HCT116 (cell line): ENCODE measurements at regions not wholly inside any gene's neighbourhood (a gene's known extent, or its start where the extent isn't known, plus 50 kb on each side); places are given as distances from the start of the nearest gene placed in this dataset.

ENCODE experiments used
- ATAC-seq: fragments of 200-7000 bp; cut with Tn5 transposase; 2 replicates; pipeline ENCODE4 v1.9.1; 2020; ENCODE audit warnings: mild to moderate bottlenecking, moderate library complexity
- BruUV-seq: library from RNA; stranded (reverse); fragments of 400-500 nt; replicated peaks from 2 replicates; lab custom pipeline; 2021; lab: Mats Ljungman, UMichigan
- CTCF ChIA-PET: fragments of 300-600 bp; sonication (Branson Sonifier 250); formaldehyde crosslinking; loops from one replicate; lab custom pipeline; 2021; ENCODE audit warnings: antibody characterized with exemption; lab: Charles Lee
- POLR2A ChIA-PET: fragments of 300-600, 350-600 bp; sonication (Branson Sonifier 250); formaldehyde crosslinking; loops from one replicate; lab custom pipeline; 2021; ENCODE audit warnings: antibody characterized with exemption; lab: Charles Lee
- RAD21 ChIA-PET, 2 experiments: fragments of 300-600 bp; sonication (Branson Sonifier 250); formaldehyde crosslinking; loops; one replicate each; lab custom pipeline; 2023; ENCODE audit warnings: low total read pairs in 2 of 2; ENCODE audit not compliant: uncharacterized antibody in 2 of 2, unreplicated experiment in 2 of 2, low non-redundant PET in 1 of 2; lab: Charles Lee
- DNase-seq: peaks from one replicate; pipeline ENCODE4 v3.0.0-alpha.2; 2010; ENCODE audit warnings: low read depth, low spot score
- H2AFZ ChIP-seq: fragments of 200-600 bp; shearing (Covaris generic), sonication (generic); 2 replicates; pipeline ENCODE4 v1.6.1; 2017; ENCODE audit warnings: low read depth, mixed run types, mixed read lengths, antibody characterized with exemption, low read length; ENCODE audit not compliant: poor library complexity, severe bottlenecking
- H3K27ac ChIP-seq: 2 replicates; pipeline ENCODE4 v1.5.1; 2012; ENCODE audit warnings: low read depth, low read length
- H3K27me3 ChIP-seq: fragments of 200-600 bp; sonication (generic); 2 replicates; pipeline ENCODE4 v1.6.1; 2016; ENCODE audit warnings: mixed run types, low read length, mixed read lengths; ENCODE audit not compliant: insufficient read depth
- H3K36me3 ChIP-seq, 2 experiments: fragments of 200-500 bp in 1 of 2; fragments of 200-600 bp in 1 of 2; sonication (Bioruptor generic) in 1 of 2; sonication (generic) in 1 of 2; 2 replicates each; pipeline versions ENCODE4 v1.5.1 to v1.6.1; 2014 to 2016; ENCODE audit warnings: low read length in 2 of 2, inconsistent platforms in 1 of 2, mixed read lengths in 1 of 2, mixed run types in 1 of 2; ENCODE audit not compliant: insufficient read depth in 2 of 2, control insufficient read depth in 1 of 2
- H3K4me1 ChIP-seq, 2 experiments: fragments of 200-600 bp in 1 of 2; sonication (generic) in 1 of 2; 2 replicates each; pipeline versions ENCODE4 v1.5.1 to v1.6.1; 2012 to 2017; ENCODE audit warnings: low read length in 2 of 2, inconsistent platforms in 1 of 2, mild to moderate bottlenecking in 1 of 2, mixed read lengths in 1 of 2, mixed run types in 1 of 2, moderate library complexity in 1 of 2; ENCODE audit not compliant: insufficient read depth in 2 of 2, control insufficient read depth in 1 of 2
- H3K4me2 ChIP-seq: fragments of 200-600 bp; sonication (generic); 2 replicates; pipeline ENCODE4 v1.6.1; 2017; ENCODE audit warnings: mixed run types, low read length, mixed read lengths
- H3K4me3 ChIP-seq, 2 experiments: fragments of 200-600 bp in 1 of 2; sonication (generic) in 1 of 2; replicated peaks in 1 of 2; 2 replicates each; pipeline ENCODE4 v1.5.1; 2011 to 2016; ENCODE audit warnings: low read length in 2 of 2, control low read depth in 1 of 2, low read depth in 1 of 2, mild to moderate bottlenecking in 1 of 2, mixed read lengths in 1 of 2, mixed run types in 1 of 2
- H3K79me2 ChIP-seq: fragments of 200-600 bp; sonication (generic); 2 replicates; pipeline ENCODE4 v1.6.1; 2017; ENCODE audit warnings: mild to moderate bottlenecking, mixed run types, low read length, moderate library complexity, mixed read lengths; ENCODE audit not compliant: insufficient read depth
- H3K9ac ChIP-seq: fragments of 200-600 bp; sonication (generic); 2 replicates; pipeline ENCODE4 v1.6.1; 2016; ENCODE audit warnings: low read length, mixed read lengths
- H3K9me2 ChIP-seq: fragments of 200-600 bp; sonication (generic), shearing (Covaris generic); 2 replicates; pipeline ENCODE4 v1.6.1; 2017; ENCODE audit warnings: mixed run types, mild to moderate bottlenecking, moderate library complexity; ENCODE audit not compliant: insufficient read depth
- H3K9me3 ChIP-seq, 2 experiments: fragments of 200-500 bp in 1 of 2; fragments of 200-600 bp in 1 of 2; sonication (Bioruptor generic) in 1 of 2; sonication (generic) in 1 of 2; 2 replicates each; pipeline ENCODE4 v1.6.1; 2014 to 2017; ENCODE audit warnings: low read length in 2 of 2, mixed read lengths in 2 of 2, inconsistent platforms in 1 of 2, low read depth in 1 of 2, mild to moderate bottlenecking in 1 of 2, mixed run types in 1 of 2, moderate library complexity in 1 of 2; ENCODE audit not compliant: control insufficient read depth in 1 of 2, insufficient read depth in 1 of 2
- H4K20me1 ChIP-seq: fragments of 200-600 bp; sonication (generic), shearing (Covaris generic); 2 replicates; pipeline ENCODE4 v1.6.1; 2017; ENCODE audit warnings: mixed run types, mild to moderate bottlenecking, moderate library complexity; ENCODE audit not compliant: insufficient read depth
- CBX3 ChIP-seq: IDR thresholded peaks from 2 replicates; pipeline ENCODE4 v1.6.1; 2012; ENCODE audit warnings: low read depth
- CEBPB ChIP-seq: IDR thresholded peaks from 2 replicates; pipeline ENCODE4 v1.6.1; 2012; ENCODE audit warnings: low read depth
- CTCF ChIP-seq, 3 experiments: fragments of 200-600 bp in 1 of 3; sonication (generic) in 1 of 3; IDR thresholded peaks in 2 of 3; conservative IDR thresholded peaks in 1 of 3; 2 replicates each; pipeline ENCODE4 v1.5.1; 2012 to 2017; ENCODE audit warnings: low read depth in 2 of 3, low read length in 2 of 3, antibody characterized with exemption in 1 of 3, borderline replicate concordance in 1 of 3, control low read depth in 1 of 3, mild to moderate bottlenecking in 1 of 3, mixed read lengths in 1 of 3, mixed run types in 1 of 3, moderate library complexity in 1 of 3; ENCODE audit not compliant: insufficient read depth in 1 of 3
- EGR1 ChIP-seq: IDR thresholded peaks from 2 replicates; pipeline ENCODE4 v1.6.1; 2012; ENCODE audit warnings: low read depth
- ELF1 ChIP-seq: IDR thresholded peaks from 2 replicates; pipeline ENCODE4 v1.6.1; 2012; ENCODE audit warnings: low read depth, borderline replicate concordance
- EZH2 ChIP-seq: fragments of 200-600 bp; sonication (generic); IDR thresholded peaks from 2 replicates; pipeline ENCODE4 v1.6.1; 2017; ENCODE audit warnings: antibody characterized with exemption, mixed run types
- EZH2phosphoT487 ChIP-seq: fragments of 200-600 bp; IDR thresholded peaks from 2 replicates; pipeline ENCODE4 v1.6.1; 2018; ENCODE audit warnings: antibody characterized with exemption, borderline replicate concordance
- FOSL1 ChIP-seq: IDR thresholded peaks from 2 replicates; pipeline ENCODE4 v1.6.1; 2012; ENCODE audit warnings: low read depth
- JUND ChIP-seq: IDR thresholded peaks from 2 replicates; pipeline ENCODE4 v1.6.1; 2012
- POLR2A ChIP-seq: IDR thresholded peaks from 2 replicates; pipeline ENCODE4 v1.7.0; 2011; ENCODE audit warnings: borderline replicate concordance; ENCODE audit not compliant: insufficient read depth, insufficient read length; ENCODE audit errors: extremely low read depth
- SIN3A ChIP-seq: IDR thresholded peaks from 2 replicates; pipeline ENCODE4 v1.6.1; 2012; ENCODE audit warnings: low read depth
- TCF7L2 ChIP-seq: IDR thresholded peaks from 2 replicates; pipeline ENCODE4 v1.7.0; 2011; ENCODE audit warnings: borderline replicate concordance, inconsistent platforms; ENCODE audit not compliant: insufficient read depth, insufficient read length; ENCODE audit errors: extremely low read depth
- intact Hi-C: fragments of 100-400 bp; cut with micrococcal nuclease; formaldehyde crosslinking; loops from 2 replicates; pipeline ENCODE4 v1.10.0; 2022

DNA sequence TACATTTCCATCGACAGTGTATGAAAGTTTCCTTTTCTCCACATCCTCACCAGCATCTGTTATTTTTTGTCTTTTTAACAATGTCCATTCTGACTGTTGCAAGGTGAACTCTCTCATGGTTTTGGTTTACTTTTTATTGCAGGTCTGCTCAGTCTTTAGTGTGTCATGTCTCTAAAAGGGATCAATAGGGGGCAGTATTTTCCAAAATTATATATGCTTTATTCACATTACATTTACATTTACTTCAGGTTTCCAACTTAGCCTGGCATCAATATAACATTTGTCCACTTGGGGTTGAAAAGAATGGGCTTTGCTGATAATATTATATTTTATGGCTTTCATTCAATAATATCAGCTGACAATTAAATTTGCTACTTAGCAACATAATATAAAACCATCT, 265.0 kb upstream of the SLITRK2 start:
- Histone ChIP-seq H3K4me1 (no peaks in the 10 kb centered on the region), H2AFZ (no peak overlapping the region), H4K20me1 (no peaks in the 10 kb centered on the region), H3K4me3 (no peak overlapping the region), H3K4me2 (no peak overlapping the region), H3K9me3 (no peaks in the 10 kb centered on the region)
- DNase-seq (no peak), ATAC-seq (no peak)
- CTCF ChIA-PET: no interaction called here
- RAD21 ChIA-PET: no interaction called here
- BruUV-seq: no TSS peak
- no peak for TF ChIP-seq POLR2A
- TF ChIP-seq EGR1: no peak
- TF ChIP-seq TCF7L2: no peak
- no peak for TF ChIP-seq CEBPB
- no peak for TF ChIP-seq JUND
- no peak for TF ChIP-seq CBX3
- TF ChIP-seq CTCF (IDR thresholded peaks at IDR 0.05 in 2 of 3, conservative IDR thresholded peaks at IDR 0.05 in 1 of 3; ENCODE audit: borderline replicate concordance in 1 of 3, insufficient read depth in 1 of 3, low read depth in 2 of 3, low read length in 2 of 3): no peak
- TF ChIP-seq EZH2phosphoT487: no peak
- TF ChIP-seq FOSL1: no peak
- TF ChIP-seq ELF1: no peak
- no peak for TF ChIP-seq EZH2
- no peak for TF ChIP-seq SIN3A
- TF ChIP-seq, all 23 proteins: peak for 0
- Histone ChIP-seq H3K9me2 (no peaks in the 10 kb centered on the region), H3K9ac (no peak overlapping the region), H3K79me2 (no peaks in the 10 kb centered on the region), H3K36me3 (no peaks in the 10 kb centered on the region), H3K27ac (no peak overlapping the region), H3K27me3 (no peaks in the 10 kb centered on the region)
- intact Hi-C loops: no loop called here
- POLR2A ChIA-PET: no interaction called here
